CD8-positive, alpha-beta memory T cell (primary cell): ENCODE measurements at regions not wholly inside any gene's neighbourhood (a gene's known extent, or its start where the extent isn't known, plus 50 kb on each side); places are given as distances from the start of the nearest gene placed in this dataset.
A peak's percentile ranks its signal among the peaks of the same experiment; 100 is the strongest.

Experiments
- CTCF ChIA-PET: fragments of 350-600 bp; sonication (Branson Sonifier 250); formaldehyde crosslinking; loops from one replicate; lab custom pipeline; 2021; ENCODE audit warnings: antibody characterized with exemption; lab: Charles Lee
- POLR2A ChIA-PET: fragments of 350-600 bp; sonication (Branson Sonifier 250); formaldehyde crosslinking; loops from one replicate; lab custom pipeline; 2021; ENCODE audit warnings: antibody characterized with exemption; lab: Charles Lee
- DNase-seq, 5 donors: peaks; one replicate each; pipeline versions ENCODE4 v3.0.0 to v3.0.0-alpha.2; 2020 to 2022; ENCODE audit warnings: mixed read lengths in 1 of 5
- H3K27ac ChIP-seq: one replicate; pipeline ENCODE4 v1.7.0; 2013; ENCODE audit warnings: low read depth, mild to moderate bottlenecking, low read length, moderate library complexity
- H3K27me3 ChIP-seq: 2 replicates; pipeline ENCODE4 v1.7.0; 2013; ENCODE audit warnings: low read length, mild to moderate bottlenecking; ENCODE audit not compliant: insufficient read depth, poor library complexity, severe bottlenecking
- H3K36me3 ChIP-seq: 2 replicates; pipeline ENCODE4 v1.7.0; 2013; ENCODE audit warnings: mild to moderate bottlenecking, low read length, moderate library complexity; ENCODE audit not compliant: insufficient read depth
- H3K4me1 ChIP-seq: 2 replicates; pipeline ENCODE4 v1.7.0; 2013; ENCODE audit warnings: mild to moderate bottlenecking, low read length, moderate library complexity; ENCODE audit not compliant: insufficient read depth
- H3K4me3 ChIP-seq: 2 replicates; pipeline ENCODE4 v1.7.0; 2013; ENCODE audit warnings: mild to moderate bottlenecking, low read length
- H3K9me3 ChIP-seq: 2 replicates; pipeline ENCODE4 v1.7.0; 2013; ENCODE audit warnings: mild to moderate bottlenecking, low read length
- H3K27ac Mint-ChIP-seq, 8 donors: one replicate each; pipeline ENCODE4 v1.8.0; 2020 to 2021; ENCODE audit warnings: mixed read lengths in 8 of 8, mild to moderate bottlenecking in 6 of 8, inconsistent platforms in 3 of 8, moderate library complexity in 3 of 8
- H3K27me3 Mint-ChIP-seq, 2 donors: one replicate each; pipeline ENCODE4 v1.8.0; 2020 to 2021; ENCODE audit warnings: mixed read lengths in 2 of 2, mild to moderate bottlenecking in 1 of 2, moderate library complexity in 1 of 2
- H3K36me3 Mint-ChIP-seq, 3 donors: one replicate each; pipeline ENCODE4 v1.8.0; 2020 to 2021; ENCODE audit warnings: mixed read lengths in 3 of 3, inconsistent platforms in 1 of 3, mild to moderate bottlenecking in 1 of 3
- H3K4me1 Mint-ChIP-seq, 3 donors: one replicate each; pipeline ENCODE4 v1.8.0; 2020 to 2021; ENCODE audit warnings: mixed read lengths in 3 of 3, inconsistent platforms in 1 of 3, mild to moderate bottlenecking in 1 of 3
- H3K4me3 Mint-ChIP-seq, 7 donors: one replicate each; pipeline ENCODE4 v1.8.0; 2020 to 2021; ENCODE audit warnings: mixed read lengths in 7 of 7, mild to moderate bottlenecking in 6 of 7, moderate library complexity in 4 of 7, inconsistent platforms in 2 of 7
- H3K9me3 Mint-ChIP-seq, 5 donors: one replicate each; pipeline ENCODE4 v1.8.0; 2020 to 2022; ENCODE audit warnings: mixed read lengths in 5 of 5, mild to moderate bottlenecking in 3 of 5, moderate library complexity in 2 of 5, inconsistent platforms in 1 of 5

DNA sequence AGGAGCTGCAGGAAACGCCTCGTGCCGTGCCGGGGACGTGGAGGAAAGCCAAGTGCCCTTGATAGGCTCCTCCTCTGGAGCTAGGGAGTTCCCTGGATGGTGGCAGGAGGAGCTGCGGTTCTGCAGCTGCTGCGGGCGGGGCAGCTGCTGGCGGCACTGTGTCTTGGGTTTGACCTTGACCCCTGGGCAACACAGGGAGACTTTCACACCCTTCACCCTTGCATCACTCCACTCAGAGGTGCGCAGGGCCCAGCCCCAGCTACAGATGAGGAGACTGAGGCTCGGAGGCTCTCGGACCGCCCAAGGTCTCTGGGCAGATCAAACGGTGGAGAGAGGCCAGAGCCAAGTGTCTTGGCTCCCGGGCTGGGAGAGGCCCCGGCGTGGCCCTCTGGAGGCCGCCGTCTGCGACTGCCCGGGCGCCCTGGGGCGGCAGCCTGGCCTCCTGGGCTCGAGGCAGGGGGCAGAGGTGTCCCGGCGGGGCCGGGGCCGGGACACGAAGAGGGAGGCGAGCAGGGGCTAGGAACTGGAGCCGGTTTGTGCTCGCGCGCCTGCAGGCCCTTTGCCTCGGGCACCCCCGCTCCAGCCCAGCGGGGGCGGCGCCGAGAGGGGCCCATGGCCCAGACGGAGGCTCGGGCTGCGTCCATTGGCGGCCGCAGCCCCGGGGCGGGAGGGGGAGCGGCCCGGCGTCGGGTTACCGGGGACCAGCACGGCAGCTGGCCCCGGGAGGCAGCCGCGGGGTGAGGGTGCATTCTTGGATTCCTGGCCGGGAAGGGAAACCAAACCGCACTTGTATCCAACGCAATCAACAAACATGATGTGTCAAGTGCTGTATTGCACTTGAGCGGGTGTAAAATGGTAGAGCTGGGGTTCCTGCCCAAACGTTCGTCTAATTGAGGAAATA, 129.6 kb upstream of the SLC1A4 start:
- Mint-ChIP-seq H3K36me3 (no peaks in the 10 kb centered on the region), H3K9me3 (no peaks in the 10 kb centered on the region), H3K4me1 (peaks cover 0 to 5% (median 2%) of the 10 kb centered on the region in 3 donors), H3K4me3 (no peak overlapping the region), H3K27me3 (peaks cover 5 to 14% of the 10 kb centered on the region in 2 donors), H3K27ac (no peak overlapping the region)
- Histone ChIP-seq H3K4me1 (peaks cover 1% of the 10 kb centered on the region), H3K36me3 (no peaks in the 10 kb centered on the region), H3K4me3 (no peak overlapping the region), H3K27me3 (no peaks in the 10 kb centered on the region), H3K27ac (peak overlapping the region; percentile 38), H3K9me3 (no peaks in the 10 kb centered on the region)
- ChIA-PET POLR2A (no interaction called here), CTCF (interaction anchor here (0.8 to 2.2 kb wide), 8 partner anchors 8 to 531 kb away, joined by 3 to 5 read pairs (median 4); no protein-coding TSS in a partner anchor)
- DNase-seq = no peak

DNA sequence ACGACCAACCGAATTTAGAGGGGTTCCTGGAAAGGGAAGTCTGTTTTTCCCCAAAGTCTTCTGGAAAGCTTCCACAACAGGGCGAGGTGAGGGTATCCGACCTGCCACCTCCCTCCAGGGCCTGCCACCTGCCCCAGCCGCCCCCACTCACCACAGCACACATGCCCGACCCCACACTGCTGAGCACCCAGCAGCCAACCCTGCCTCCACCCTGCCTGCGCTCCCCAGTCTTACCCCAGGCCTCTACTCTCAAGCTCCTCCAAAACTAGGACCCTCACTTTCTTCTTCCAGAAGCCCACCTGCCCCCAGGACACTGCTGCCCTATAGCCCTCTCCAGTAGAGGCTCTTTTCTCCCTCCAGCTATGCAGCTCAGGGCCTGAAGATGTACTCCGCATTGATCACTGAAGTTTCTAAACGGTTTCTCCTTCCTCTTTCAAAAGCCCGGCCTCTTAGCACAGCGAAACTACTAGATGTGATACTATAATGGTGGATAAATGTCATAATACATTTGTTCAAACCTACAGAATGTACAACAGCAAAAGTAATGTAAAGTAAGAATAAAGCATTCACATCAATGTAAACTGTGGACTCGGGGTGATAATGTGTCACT, 128.8 kb upstream of the SLC1A4 start:
- no peak overlapping the region for H3K4me3 ChIP-seq

DNA sequence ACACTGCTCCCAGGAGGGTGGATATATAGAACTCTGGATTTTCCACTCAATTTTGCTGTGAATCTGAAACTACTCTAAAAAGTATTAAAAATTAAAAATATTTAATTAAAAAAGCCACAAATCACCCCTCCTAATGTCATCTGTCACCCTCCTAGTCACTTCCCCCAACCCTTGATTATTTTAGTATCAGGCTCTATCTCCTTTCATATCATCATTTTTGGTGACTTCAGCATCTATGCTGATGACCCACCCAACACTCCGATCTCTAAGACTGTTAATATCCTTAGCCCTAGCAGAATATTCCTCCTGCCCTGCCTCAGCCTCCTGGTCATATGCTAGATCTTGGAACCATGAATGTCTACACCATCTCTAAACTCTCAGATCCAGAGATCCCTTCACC, 128.3 kb upstream of the SLC1A4 start:
- H3K36me3 ChIP-seq = no peaks in the 10 kb centered on the region
- no peaks in the 10 kb centered on the region for H3K9me3 Mint-ChIP-seq
- H3K4me3 Mint-ChIP-seq = no peak overlapping the region
- H3K36me3 Mint-ChIP-seq = no peaks in the 10 kb centered on the region
- ChIA-PET POLR2A (no interaction called here), CTCF (interaction anchor here (3.2 kb wide), 1 partner anchor 207 kb away, joined by 12 read pairs; the partner anchor contains the start of gene SERTAD2)
- no peak for DNase-seq
- no peak overlapping the region for H3K27ac ChIP-seq
- H3K27ac Mint-ChIP-seq = no peak overlapping the region
- peaks cover 0 to 5% (median 2%) of the 10 kb centered on the region in 3 donors for H3K4me1 Mint-ChIP-seq
- H3K27me3 ChIP-seq = no peaks in the 10 kb centered on the region
- peaks cover 3 to 14% of the 10 kb centered on the region in 2 donors for H3K27me3 Mint-ChIP-seq
- H3K9me3 ChIP-seq = no peaks in the 10 kb centered on the region
- peaks cover 8% of the 10 kb centered on the region for H3K4me1 ChIP-seq
- H3K4me3 ChIP-seq = no peak overlapping the region

More for the DNA sequence above, 128.8 kb upstream of the SLC1A4 start:
- no peaks in the 10 kb centered on the region for H3K9me3 Mint-ChIP-seq
- peaks cover 4% of the 10 kb centered on the region for H3K4me1 ChIP-seq
- H3K9me3 ChIP-seq = no peaks in the 10 kb centered on the region
- ChIA-PET POLR2A (no interaction called here), CTCF (interaction anchor here (0.8 kb wide), 4 partner anchors 56 to 529 kb away, joined by 3 to 4 read pairs (median 3); no protein-coding TSS in a partner anchor)
- H3K4me1 Mint-ChIP-seq = peaks cover 0 to 5% (median 2%) of the 10 kb centered on the region in 3 donors
- H3K27ac Mint-ChIP-seq = no peak overlapping the region
- no peaks in the 10 kb centered on the region for H3K36me3 ChIP-seq
- no peak overlapping the region for H3K27ac ChIP-seq
- H3K27me3 Mint-ChIP-seq = peaks cover 4 to 14% of the 10 kb centered on the region in 2 donors
- DNase-seq = no peak
- no peaks in the 10 kb centered on the region for H3K27me3 ChIP-seq
- no peaks in the 10 kb centered on the region for H3K36me3 Mint-ChIP-seq
- no peak overlapping the region for H3K4me3 Mint-ChIP-seq

DNA sequence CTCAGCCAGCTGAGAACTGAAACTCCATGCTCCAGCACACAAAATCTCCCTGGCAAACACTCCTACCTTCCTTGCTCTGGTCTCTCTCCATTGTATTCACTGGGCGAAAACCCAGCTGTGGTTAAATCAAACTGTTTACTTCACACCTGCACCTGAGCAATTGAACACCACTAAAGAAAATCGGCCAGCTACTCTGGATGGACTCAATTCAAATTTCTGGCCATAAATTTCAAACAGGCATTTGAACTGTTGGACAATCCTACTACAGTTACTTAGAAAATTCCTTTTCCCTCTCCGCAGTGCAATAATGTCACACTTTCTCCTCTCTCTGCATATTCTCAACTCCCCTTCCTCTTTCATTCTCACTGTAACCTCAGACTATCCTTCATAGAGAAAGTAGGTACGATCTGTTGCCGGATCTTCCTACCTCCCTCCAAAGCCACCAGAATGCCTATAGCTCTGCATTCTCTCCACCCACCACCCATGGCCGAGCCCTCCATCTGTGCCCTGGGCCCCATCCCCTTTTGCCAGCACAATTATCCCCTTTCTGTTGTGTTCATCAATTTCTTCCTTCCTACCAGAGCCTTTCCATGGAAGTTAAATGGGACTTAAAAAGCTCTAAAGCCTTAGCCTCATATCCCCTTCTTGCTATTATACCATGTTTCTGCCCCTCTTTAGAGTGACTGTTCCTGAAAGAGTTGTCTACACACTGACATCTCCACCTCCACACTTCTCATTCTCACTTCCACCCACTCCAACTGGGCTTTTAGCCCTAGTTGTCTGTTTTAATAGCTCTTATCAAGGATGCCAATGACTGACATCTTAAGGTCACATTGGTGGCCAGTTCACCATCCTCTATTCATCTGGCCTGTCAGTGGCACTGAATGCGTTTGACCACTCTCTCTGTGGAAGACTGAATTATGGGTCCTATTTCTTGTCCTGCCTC, 127.5 kb upstream of the SLC1A4 start:
- CTCF ChIA-PET = interaction anchor here (0.9 to 3.2 kb wide), 4 partner anchors 11 to 338 kb away, joined by 3 to 12 read pairs (median 6); partner anchors contain the start of genes AFTPH and SERTAD2
- Histone ChIP-seq H3K36me3 (no peaks in the 10 kb centered on the region), H3K9me3 (no peaks in the 10 kb centered on the region), H3K27ac (no peak overlapping the region), H3K27me3 (no peaks in the 10 kb centered on the region), H3K4me3 (no peak overlapping the region), H3K4me1 (peaks cover 8% of the 10 kb centered on the region)
- Mint-ChIP-seq H3K36me3 (no peaks in the 10 kb centered on the region), H3K27ac (no peak overlapping the region), H3K4me1 (peaks cover 0 to 8% (median 2%) of the 10 kb centered on the region in 3 donors), H3K4me3 (no peak overlapping the region), H3K9me3 (no peaks in the 10 kb centered on the region), H3K27me3 (peaks cover 4 to 15% of the 10 kb centered on the region in 2 donors)
- no peak for DNase-seq
- POLR2A ChIA-PET = no interaction called here

DNA sequence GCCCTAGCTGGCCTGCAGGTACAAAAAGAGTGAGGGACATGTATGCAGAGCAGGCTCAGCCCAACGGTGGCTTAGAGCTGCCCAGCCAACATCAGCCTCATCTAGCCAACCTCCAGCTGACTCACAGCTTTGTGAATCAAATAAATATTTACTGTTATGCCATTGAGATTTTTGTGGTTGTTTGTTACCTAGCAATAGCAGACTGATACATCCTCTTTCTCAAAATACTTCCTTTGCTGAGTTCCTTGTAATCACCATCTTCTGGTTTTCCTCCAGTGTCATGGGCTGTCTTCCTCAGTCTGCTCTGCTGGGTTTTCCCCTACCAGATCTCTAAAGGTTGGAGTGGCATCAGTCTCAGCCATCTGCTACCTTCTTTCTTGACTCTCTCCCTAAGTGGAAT, 126.6 kb upstream of the SLC1A4 start:
- Mint-ChIP-seq H3K27ac (no peak overlapping the region), H3K9me3 (no peaks in the 10 kb centered on the region), H3K4me1 (peaks cover 0 to 9% (median 2%) of the 10 kb centered on the region in 3 donors), H3K36me3 (no peaks in the 10 kb centered on the region), H3K27me3 (peaks cover 4 to 16% of the 10 kb centered on the region in 2 donors), H3K4me3 (no peak overlapping the region)
- Histone ChIP-seq H3K4me3 (no peak overlapping the region), H3K27ac (no peak overlapping the region), H3K9me3 (no peaks in the 10 kb centered on the region), H3K4me1 (peaks cover 8% of the 10 kb centered on the region), H3K27me3 (no peaks in the 10 kb centered on the region), H3K36me3 (no peaks in the 10 kb centered on the region)
- CTCF ChIA-PET = interaction anchor here (0.9 to 3.2 kb wide), 4 partner anchors 208 to 339 kb away, joined by 3 to 13 read pairs (median 8); partner anchors contain the start of genes AFTPH and SERTAD2
- DNase-seq = no peak
- POLR2A ChIA-PET = no interaction called here

DNA sequence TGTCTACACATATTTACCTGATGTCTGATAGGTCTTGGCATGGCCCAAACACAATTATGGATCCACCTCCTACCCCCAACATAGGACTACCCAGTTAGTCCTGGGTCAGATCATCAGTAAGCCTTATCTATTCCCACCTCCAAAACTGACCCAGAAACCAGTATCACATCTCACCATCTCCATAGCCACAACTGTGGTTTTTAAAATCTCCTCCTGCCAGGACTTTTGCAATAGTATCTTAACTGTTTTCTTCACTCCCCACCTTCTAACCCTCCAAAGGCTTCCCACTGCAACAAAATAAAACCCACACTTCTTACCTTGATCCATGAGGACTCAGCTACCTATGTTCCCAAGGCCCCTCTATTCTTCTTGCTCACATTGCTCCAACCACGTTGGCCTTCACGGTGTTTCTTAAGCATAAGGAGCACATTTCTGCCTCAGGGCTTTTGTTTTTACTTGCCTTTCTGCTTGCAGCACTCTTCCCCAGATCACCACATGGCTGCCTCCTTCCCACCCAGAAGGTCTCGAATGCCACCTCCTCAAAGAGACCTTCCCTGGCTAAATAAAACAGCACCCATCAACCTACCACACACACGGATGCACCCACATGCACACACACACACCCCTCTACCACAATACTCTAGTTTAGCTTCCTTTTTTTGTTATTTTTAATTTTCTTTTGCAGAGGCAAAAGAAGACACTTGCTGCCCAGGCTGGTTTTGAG, 125.9 kb upstream of the SLC1A4 start:
- H3K36me3 Mint-ChIP-seq = no peaks in the 10 kb centered on the region

More for the DNA sequence above, 125.9 kb upstream of the SLC1A4 start:
- no peak overlapping the region for H3K4me3 ChIP-seq
- H3K4me1 Mint-ChIP-seq = peaks cover 0 to 9% (median 2%) of the 10 kb centered on the region in 3 donors
- H3K4me3 Mint-ChIP-seq = no peak overlapping the region
- ChIA-PET POLR2A (no interaction called here), CTCF (interaction anchor here (1.3 to 3.2 kb wide), 4 partner anchors 209 to 342 kb away, joined by 3 to 13 read pairs (median 12); partner anchors contain the start of gene SERTAD2)
- H3K9me3 ChIP-seq = no peaks in the 10 kb centered on the region
- no peak overlapping the region for H3K27ac ChIP-seq
- H3K36me3 ChIP-seq = no peaks in the 10 kb centered on the region
- no peaks in the 10 kb centered on the region for H3K27me3 ChIP-seq
- H3K4me1 ChIP-seq = peaks cover 8% of the 10 kb centered on the region
- H3K27ac Mint-ChIP-seq = no peak overlapping the region
- DNase-seq = no peak
- H3K27me3 Mint-ChIP-seq = peaks cover 4 to 13% of the 10 kb centered on the region in 2 donors
- no peaks in the 10 kb centered on the region for H3K9me3 Mint-ChIP-seq
